Activated naive CD8-positive, alpha-beta T cell treated with anti-CD3 and anti-CD28 coated beads for 36 hours (primary cell): ENCODE measurements at regions not wholly inside any gene's neighbourhood (a gene's known extent, or its start where the extent isn't known, plus 50 kb on each side); places are given as distances from the start of the nearest gene placed in this dataset.

Source experiments
- DNase-seq: peaks from one replicate; pipeline ENCODE4 v3.0.0; 2021
- H3K27ac Mint-ChIP-seq: one replicate; pipeline ENCODE4 v1.8.0; 2022; ENCODE audit warnings: mild to moderate bottlenecking, moderate library complexity, mixed read lengths
- H3K27me3 Mint-ChIP-seq: one replicate; pipeline ENCODE4 v1.8.0; 2022; ENCODE audit warnings: mild to moderate bottlenecking, mixed read lengths
- H3K36me3 Mint-ChIP-seq: one replicate; pipeline ENCODE4 v1.8.0; 2021; ENCODE audit warnings: mild to moderate bottlenecking, mixed read lengths
- H3K4me1 Mint-ChIP-seq: one replicate; pipeline ENCODE4 v1.8.0; 2021; ENCODE audit warnings: mixed read lengths
- H3K4me3 Mint-ChIP-seq: one replicate; pipeline ENCODE4 v1.8.0; 2022; ENCODE audit warnings: mild to moderate bottlenecking, moderate library complexity, mixed read lengths
- H3K9me3 Mint-ChIP-seq: one replicate; pipeline ENCODE4 v1.8.0; 2022; ENCODE audit warnings: mixed read lengths

- Mint-ChIP-seq H3K27me3 (peaks cover 23% of the 10 kb centered on the region), H3K4me1 (no peaks in the 10 kb centered on the region), H3K27ac (no peak overlapping the region), H3K9me3 (peaks cover 3% of the 10 kb centered on the region), H3K36me3 (no peaks in the 10 kb centered on the region), H3K4me3 (no peak overlapping the region)
- DNase-seq, result no peak
These were observed 136.6 kb downstream of the RNF152 start for GRCh38 chr18:61756244-61756643.

GRCh38 chr18:61755555-61755954 lies 137.3 kb downstream of the RNF152 start:
- Mint-ChIP-seq H3K9me3 (peaks cover 3% of the 10 kb centered on the region), H3K4me1 (no peaks in the 10 kb centered on the region), H3K27me3 (peaks cover 23% of the 10 kb centered on the region), H3K27ac (no peak overlapping the region), H3K36me3 (no peaks in the 10 kb centered on the region), H3K4me3 (no peak overlapping the region)
- no peak for DNase-seq

DNA sequence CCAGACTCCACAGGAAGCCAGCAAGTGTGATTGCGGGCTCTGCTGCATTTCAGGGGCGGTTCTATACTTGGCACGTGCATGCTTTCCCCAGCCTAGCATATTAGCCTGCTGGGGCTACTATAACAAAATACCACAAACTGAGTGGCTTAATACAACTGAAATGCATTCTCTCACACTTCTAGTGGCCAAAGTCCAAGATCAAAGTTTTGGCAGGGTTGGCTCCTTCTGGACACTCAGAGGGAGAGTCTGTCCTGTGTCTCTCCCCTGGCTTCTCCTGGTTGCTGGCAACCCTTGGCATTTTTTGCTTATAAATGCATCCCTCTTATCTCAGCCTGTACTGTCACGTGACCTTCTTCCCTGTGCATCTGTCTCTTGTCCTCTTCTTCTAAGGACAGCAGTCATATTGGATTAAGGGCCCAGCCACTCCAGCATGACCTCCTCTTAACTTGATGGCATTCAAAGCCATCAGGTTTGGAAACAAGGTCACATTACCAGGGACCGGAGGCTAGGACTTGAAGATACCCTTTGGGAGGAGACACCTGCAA lies 138.7 kb downstream of the RNF152 start:
- Mint-ChIP-seq H3K9me3 (no peaks in the 10 kb centered on the region), H3K27me3 (peaks cover 19% of the 10 kb centered on the region), H3K36me3 (no peaks in the 10 kb centered on the region), H3K27ac (no peak overlapping the region), H3K4me1 (no peaks in the 10 kb centered on the region), H3K4me3 (no peak overlapping the region)
- no peak for DNase-seq

DNA sequence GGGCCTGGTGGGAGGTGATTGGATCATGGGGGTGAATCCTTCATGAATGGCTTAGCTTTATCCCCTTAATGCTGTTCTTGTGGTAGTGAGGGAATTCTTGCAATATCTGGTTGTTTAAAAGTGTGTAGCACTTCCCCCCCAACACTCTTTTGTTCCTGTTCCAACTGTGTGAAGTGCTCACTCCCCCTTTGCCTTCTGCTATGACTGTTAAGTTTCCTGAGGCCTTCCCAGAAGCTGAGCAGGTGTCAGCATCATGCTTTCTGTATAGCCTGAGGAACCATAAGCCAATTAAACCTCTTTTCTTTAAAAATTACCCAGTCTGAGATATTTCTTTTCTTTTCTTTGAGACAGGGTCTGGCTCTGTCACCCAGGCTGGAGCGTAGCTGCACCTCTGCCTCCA lies 139.4 kb downstream of the RNF152 start:
- Mint-ChIP-seq H3K9me3 (no peaks in the 10 kb centered on the region), H3K36me3 (no peaks in the 10 kb centered on the region), H3K4me1 (no peaks in the 10 kb centered on the region), H3K4me3 (no peak overlapping the region), H3K27me3 (peaks cover 15% of the 10 kb centered on the region), H3K27ac (no peak overlapping the region)
- no peak for DNase-seq

GRCh38 chr18:61752973-61753372 lies 139.8 kb downstream of the RNF152 start:
- DNase-seq, result no peak
- Mint-ChIP-seq H3K4me1 (no peaks in the 10 kb centered on the region), H3K36me3 (no peaks in the 10 kb centered on the region), H3K27ac (no peak overlapping the region), H3K9me3 (no peaks in the 10 kb centered on the region), H3K27me3 (peaks cover 14% of the 10 kb centered on the region), H3K4me3 (no peak overlapping the region)

DNA sequence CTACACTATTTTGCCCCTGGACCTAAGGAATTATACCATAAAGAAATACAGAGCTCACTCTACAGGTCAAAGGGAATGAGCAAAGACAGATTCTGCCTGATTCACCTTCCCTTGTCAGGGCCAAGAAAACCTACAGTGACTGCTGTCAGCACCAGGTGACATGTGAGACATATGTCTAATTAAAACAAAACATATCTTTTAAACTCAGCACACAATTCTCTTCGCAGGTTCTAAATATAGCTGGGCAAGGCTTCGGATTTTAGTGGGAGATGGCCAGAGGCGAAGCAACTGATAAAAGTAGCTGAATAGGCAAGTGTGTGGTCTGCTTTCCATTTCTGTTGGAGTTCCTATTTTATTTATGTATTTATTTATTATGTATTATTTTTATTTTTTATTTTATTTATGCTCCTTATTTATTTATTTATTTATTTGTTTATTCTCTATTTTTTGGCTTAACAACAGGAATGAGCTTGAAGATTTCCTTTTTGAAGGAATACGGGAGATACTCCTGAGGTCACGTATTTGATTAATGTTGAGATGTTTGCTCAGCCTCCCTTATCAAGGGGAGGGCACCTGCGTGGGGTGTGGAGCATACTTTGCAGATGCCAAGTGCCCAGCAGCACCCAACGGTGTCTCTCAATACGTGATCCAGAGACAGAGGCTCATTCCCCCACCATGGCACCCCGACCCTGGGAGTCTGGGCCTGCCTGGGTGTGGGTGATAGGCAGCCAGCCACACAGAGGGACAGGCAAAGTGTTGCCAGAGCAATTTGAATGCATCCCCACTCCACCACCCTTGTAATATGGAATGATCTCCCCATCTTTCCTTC lies 141.8 kb downstream of the RNF152 start:
- Mint-ChIP-seq H3K36me3 (no peaks in the 10 kb centered on the region), H3K4me1 (no peaks in the 10 kb centered on the region), H3K9me3 (no peaks in the 10 kb centered on the region), H3K27ac (no peak overlapping the region), H3K27me3 (peaks cover 12% of the 10 kb centered on the region), H3K4me3 (no peak overlapping the region)
- no peak for DNase-seq

DNA sequence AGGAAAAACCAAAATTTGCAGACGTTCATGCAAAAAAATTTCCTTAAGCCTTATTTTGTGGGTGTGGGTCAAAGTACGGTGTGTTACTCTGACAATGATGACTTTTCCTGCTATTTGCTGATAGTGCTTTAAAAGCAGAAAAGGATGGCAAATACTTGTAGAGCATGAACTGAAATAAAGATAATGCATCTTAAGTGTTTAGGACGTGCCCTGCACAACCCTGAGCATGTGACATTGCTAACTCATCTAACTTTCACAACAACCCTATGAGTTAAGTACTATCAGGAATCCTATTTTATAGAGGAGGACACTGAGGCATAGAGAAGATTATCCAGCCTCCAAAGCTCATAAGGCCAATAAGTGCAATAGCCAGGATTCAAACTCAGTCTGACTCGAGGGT lies 143.3 kb downstream of the RNF152 start:
- Mint-ChIP-seq H3K27ac (no peak overlapping the region), H3K36me3 (no peaks in the 10 kb centered on the region), H3K9me3 (no peaks in the 10 kb centered on the region), H3K4me1 (no peaks in the 10 kb centered on the region), H3K27me3 (peaks cover 10% of the 10 kb centered on the region), H3K4me3 (no peak overlapping the region)
- DNase-seq, result no peak

GRCh38 chr18:61749031-61749430 lies 143.8 kb downstream of the RNF152 start:
- Mint-ChIP-seq H3K27ac (no peak overlapping the region), H3K4me1 (no peaks in the 10 kb centered on the region), H3K27me3 (peaks cover 10% of the 10 kb centered on the region), H3K36me3 (no peaks in the 10 kb centered on the region), H3K4me3 (no peak overlapping the region), H3K9me3 (no peaks in the 10 kb centered on the region)
- no peak for DNase-seq

DNA sequence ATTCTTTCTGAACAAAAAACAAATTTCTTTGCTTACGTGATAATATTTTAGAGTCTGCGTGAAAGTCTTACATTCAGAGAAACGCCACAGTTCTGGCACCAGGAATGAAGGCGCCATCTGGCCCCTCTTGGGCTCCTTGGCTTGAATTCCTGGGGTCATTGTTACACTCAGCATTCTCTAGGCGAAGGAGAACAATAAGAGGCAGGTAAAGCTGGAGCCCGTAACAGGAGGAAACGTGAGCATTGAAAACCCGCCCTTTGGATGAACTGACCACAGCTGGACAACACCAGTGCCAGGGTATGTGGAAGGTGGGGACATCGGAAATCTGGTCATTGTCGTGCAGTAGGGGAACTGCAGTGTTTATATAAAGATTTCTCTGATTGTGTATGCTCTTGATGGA lies 144.8 kb downstream of the RNF152 start:
- H3K4me3 Mint-ChIP-seq, result no peak overlapping the region
- H3K27me3 Mint-ChIP-seq, result peaks cover 10% of the 10 kb centered on the region
- H3K27ac Mint-ChIP-seq, result no peak overlapping the region
- DNase-seq, result no peak
- H3K9me3 Mint-ChIP-seq, result no peaks in the 10 kb centered on the region
- no peaks in the 10 kb centered on the region for H3K4me1 Mint-ChIP-seq
- no peaks in the 10 kb centered on the region for H3K36me3 Mint-ChIP-seq

DNA sequence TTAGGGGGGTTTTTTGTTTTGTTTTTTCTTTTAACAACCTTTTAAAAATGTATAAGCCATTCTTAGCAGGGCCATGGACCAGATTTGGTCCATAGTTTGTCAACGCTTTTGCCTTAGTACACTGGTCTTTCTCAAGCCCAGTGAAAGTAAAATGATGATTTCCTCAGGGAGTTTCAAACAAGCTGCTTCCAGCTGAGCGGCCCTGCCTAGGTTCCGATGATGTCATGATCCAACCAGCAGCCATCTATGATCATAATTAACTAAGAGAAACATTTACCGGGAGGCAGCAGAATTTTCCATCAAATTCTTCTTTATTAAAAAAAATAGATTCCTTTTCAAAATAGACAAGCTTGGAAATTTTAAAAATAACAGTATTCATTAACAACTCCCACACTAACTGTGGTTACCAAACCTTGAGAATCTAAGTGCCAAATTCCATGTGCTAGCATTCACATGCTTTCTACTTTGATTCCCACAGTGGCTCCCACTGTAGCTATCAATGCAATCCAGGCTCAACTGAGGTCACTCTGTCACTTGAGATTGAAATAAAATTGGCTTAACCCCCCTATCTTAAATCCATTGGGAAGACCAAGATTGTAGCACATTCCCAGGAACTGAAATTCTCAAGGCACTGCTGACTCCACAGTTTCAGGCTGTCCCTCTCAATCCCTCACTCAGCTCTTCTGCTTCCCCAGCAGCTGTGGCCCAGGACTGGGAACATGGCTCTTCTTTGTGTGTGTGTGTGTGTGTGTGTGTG lies 148.9 kb downstream of the RNF152 start:
- H3K4me1 Mint-ChIP-seq, result no peaks in the 10 kb centered on the region
- no peaks in the 10 kb centered on the region for H3K36me3 Mint-ChIP-seq
- peaks cover 7% of the 10 kb centered on the region for H3K27me3 Mint-ChIP-seq
- no peak overlapping the region for H3K27ac Mint-ChIP-seq
- H3K4me3 Mint-ChIP-seq, result no peak overlapping the region
- no peak for DNase-seq
- H3K9me3 Mint-ChIP-seq, result no peaks in the 10 kb centered on the region

DNA sequence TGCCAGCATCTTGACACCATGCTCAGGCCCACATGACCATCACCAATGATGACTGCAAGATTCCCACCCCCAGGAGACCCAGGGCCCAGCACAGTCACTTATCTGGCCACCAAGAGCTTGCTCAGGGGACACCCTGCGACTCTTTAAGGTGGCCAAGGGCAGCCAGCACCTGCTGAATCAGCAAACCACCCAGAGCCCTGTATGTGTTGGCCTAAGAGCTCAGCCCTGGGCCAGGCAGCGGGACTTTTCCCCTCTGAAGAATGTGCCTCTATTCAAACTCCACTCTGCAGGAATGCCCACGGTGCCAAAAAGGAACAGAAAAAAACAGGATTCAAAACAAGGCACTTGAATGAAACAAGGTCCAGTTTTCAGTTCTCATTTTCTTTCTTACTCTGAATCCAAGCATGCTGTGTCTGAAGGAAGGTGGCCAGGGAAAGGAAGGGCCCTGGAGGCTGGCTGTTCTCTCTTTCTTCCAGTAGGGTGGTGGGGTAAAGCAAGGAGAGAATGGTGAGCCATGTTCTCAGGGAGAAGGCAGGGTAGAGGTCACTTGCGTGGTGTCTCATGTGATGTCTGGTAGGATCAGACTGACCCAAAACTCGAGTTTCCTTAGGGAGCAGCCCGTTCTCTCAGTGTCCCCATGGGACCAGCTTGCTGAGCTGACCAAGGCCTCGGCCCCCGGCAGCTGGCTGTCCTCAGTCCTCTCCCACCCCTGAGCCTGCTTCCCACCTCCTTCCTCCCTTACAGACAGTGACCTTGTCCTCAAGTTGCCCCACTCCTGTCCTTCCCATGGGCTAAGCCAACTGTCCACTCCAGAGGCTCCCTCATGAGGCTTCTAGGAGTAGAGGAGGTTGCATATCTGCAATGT lies 150.0 kb downstream of the RNF152 start:
- Mint-ChIP-seq H3K27ac (no peak overlapping the region), H3K4me3 (no peak overlapping the region), H3K4me1 (no peaks in the 10 kb centered on the region), H3K27me3 (peaks cover 3% of the 10 kb centered on the region), H3K9me3 (no peaks in the 10 kb centered on the region), H3K36me3 (no peaks in the 10 kb centered on the region)
- no peak for DNase-seq

- H3K9me3 Mint-ChIP-seq, result no peaks in the 10 kb centered on the region
- H3K4me1 Mint-ChIP-seq, result no peaks in the 10 kb centered on the region
- H3K27me3 Mint-ChIP-seq, result no peaks in the 10 kb centered on the region
- H3K27ac Mint-ChIP-seq, result no peak overlapping the region
- no peak overlapping the region for H3K4me3 Mint-ChIP-seq
- no peaks in the 10 kb centered on the region for H3K36me3 Mint-ChIP-seq
- DNase-seq, result no peak
These were observed 150.8 kb downstream of the RNF152 start for GRCh38 chr18:61741881-61742454.

- Mint-ChIP-seq H3K9me3 (no peaks in the 10 kb centered on the region), H3K27me3 (peaks cover 12% of the 10 kb centered on the region), H3K36me3 (no peaks in the 10 kb centered on the region), H3K4me3 (no peak overlapping the region), H3K4me1 (no peaks in the 10 kb centered on the region), H3K27ac (no peak overlapping the region)
- DNase-seq, result no peak
These were observed 154.3 kb downstream of the RNF152 start for GRCh38 chr18:61738488-61738887.

DNA sequence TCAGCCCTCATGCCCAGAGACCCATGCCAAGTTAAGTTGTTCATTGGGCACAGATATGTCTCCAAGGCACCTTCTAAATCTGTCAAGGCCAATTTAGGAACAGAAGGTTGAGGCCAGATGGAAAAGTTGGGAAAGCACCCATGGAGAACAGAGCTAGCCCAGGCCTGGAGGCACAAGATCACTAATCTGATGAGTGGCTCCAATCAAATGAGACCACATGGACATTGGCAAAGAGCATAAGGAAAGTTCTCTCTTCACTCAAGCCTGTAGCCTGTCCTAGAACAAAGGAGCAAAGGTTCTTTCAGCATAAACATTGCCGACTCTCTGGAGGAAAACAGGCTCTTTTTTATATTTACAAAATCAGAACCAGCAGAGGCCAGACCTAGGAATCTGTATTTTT lies 154.8 kb downstream of the RNF152 start:
- Mint-ChIP-seq H3K4me1 (no peaks in the 10 kb centered on the region), H3K27ac (no peak overlapping the region), H3K36me3 (no peaks in the 10 kb centered on the region), H3K27me3 (peaks cover 12% of the 10 kb centered on the region), H3K9me3 (no peaks in the 10 kb centered on the region), H3K4me3 (no peak overlapping the region)
- no peak for DNase-seq

DNA sequence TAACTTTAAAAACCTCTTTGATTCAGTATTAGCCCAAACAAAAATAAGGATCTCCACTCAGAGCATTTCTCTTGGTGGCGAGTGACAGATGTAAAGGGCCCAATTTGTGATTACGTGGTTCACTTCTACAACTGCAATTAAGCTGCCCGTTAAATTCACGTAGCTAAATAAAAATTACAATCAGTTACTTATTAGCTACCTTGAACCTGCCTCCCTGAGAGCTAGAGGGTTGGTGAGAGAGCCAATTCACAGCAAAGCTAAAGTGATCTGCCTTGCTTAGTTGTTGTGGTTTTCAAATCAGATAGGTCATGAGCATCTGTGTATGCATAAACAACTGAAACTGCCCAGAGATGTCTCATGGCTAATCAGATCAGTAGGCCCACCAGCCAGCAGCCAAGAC lies 156.7 kb downstream of the RNF152 start:
- H3K27ac Mint-ChIP-seq, result no peak overlapping the region
- H3K4me3 Mint-ChIP-seq, result no peak overlapping the region
- H3K9me3 Mint-ChIP-seq, result no peaks in the 10 kb centered on the region
- DNase-seq, result no peak
- no peaks in the 10 kb centered on the region for H3K4me1 Mint-ChIP-seq
- H3K36me3 Mint-ChIP-seq, result no peaks in the 10 kb centered on the region
- peaks cover 12% of the 10 kb centered on the region for H3K27me3 Mint-ChIP-seq
